ENCODE measurements at regions not wholly inside any gene's neighbourhood (a gene's known extent, or its start where the extent isn't known, plus 50 kb on each side); places are given as distances from the start of the nearest gene placed in this dataset.

GRCh38 chr2:198328454-198328853, 524.1 kb downstream of the PLCL1 start:
- Histone ChIP-seq H3K4me3 (ENCODE audit: low read depth, low read length, poor library complexity, severe bottlenecking) (no peak overlapping the region), H3K4me1 (ENCODE audit: insufficient read depth, low read length, poor library complexity, severe bottlenecking) (no peaks in the 10 kb centered on the region), H3K27me3 (replicated peaks; ENCODE audit: insufficient read depth, low read depth, low read length, poor library complexity) (peaks cover 18% of the 10 kb centered on the region), H3K27ac (ENCODE audit: low read depth, low read length, poor library complexity, severe bottlenecking) (no peak overlapping the region), H3K36me3 (ENCODE audit: insufficient read depth, low read length, poor library complexity, severe bottlenecking) (no peaks in the 10 kb centered on the region), H3K9me3 (ENCODE audit: low read depth, low read length, poor library complexity, severe bottlenecking) (no peaks in the 10 kb centered on the region)
- no peak for DNase-seq (ENCODE audit: low spot score)
- no TSS peak for BruUV-seq (replicated peaks)
- CTCF ChIA-PET = no interaction called here
- no peak for TF ChIP-seq CTCF (conservative IDR thresholded peaks at IDR 0.05; ENCODE audit: low read depth, low read length)
- TF ChIP-seq EZH2 (IDR thresholded peaks at IDR 0.05; ENCODE audit: borderline replicate concordance, low read depth, low read length, poor library complexity, severe bottlenecking) = no peak
- POLR2A ChIA-PET (ENCODE audit: low non-redundant PET) = no interaction called here
- intact Hi-C loops (cut with micrococcal nuclease; ENCODE audit: unreplicated experiment) = no loop called here

- Histone ChIP-seq H3K36me3 (ENCODE audit: insufficient read depth, low read length, poor library complexity, severe bottlenecking) (no peaks in the 10 kb centered on the region), H3K27ac (ENCODE audit: low read depth, low read length, poor library complexity, severe bottlenecking) (no peak overlapping the region), H3K27me3 (replicated peaks; ENCODE audit: insufficient read depth, low read depth, low read length, poor library complexity) (peaks cover 16% of the 10 kb centered on the region), H3K9me3 (ENCODE audit: low read depth, low read length, poor library complexity, severe bottlenecking) (no peaks in the 10 kb centered on the region), H3K4me3 (ENCODE audit: low read depth, low read length, poor library complexity, severe bottlenecking) (no peak overlapping the region), H3K4me1 (ENCODE audit: insufficient read depth, low read length, poor library complexity, severe bottlenecking) (no peaks in the 10 kb centered on the region)
- BruUV-seq (replicated peaks) = no TSS peak
- POLR2A ChIA-PET (ENCODE audit: low non-redundant PET) = no interaction called here
- no peak for TF ChIP-seq CTCF (conservative IDR thresholded peaks at IDR 0.05; ENCODE audit: low read depth, low read length)
- no peak for TF ChIP-seq EZH2 (IDR thresholded peaks at IDR 0.05; ENCODE audit: borderline replicate concordance, low read depth, low read length, poor library complexity, severe bottlenecking)
- intact Hi-C loops (cut with micrococcal nuclease; ENCODE audit: unreplicated experiment) = no loop called here
- no peak for DNase-seq (ENCODE audit: low spot score)
- CTCF ChIA-PET = no interaction called here
Observed at GRCh38 chr2:198327526-198327925, 523.1 kb downstream of the PLCL1 start.

- Histone ChIP-seq H3K27ac (ENCODE audit: low read depth, low read length, poor library complexity, severe bottlenecking) (no peak overlapping the region), H3K4me1 (ENCODE audit: insufficient read depth, low read length, poor library complexity, severe bottlenecking) (no peaks in the 10 kb centered on the region), H3K27me3 (replicated peaks; ENCODE audit: insufficient read depth, low read depth, low read length, poor library complexity) (peaks cover 16% of the 10 kb centered on the region), H3K4me3 (ENCODE audit: low read depth, low read length, poor library complexity, severe bottlenecking) (no peak overlapping the region), H3K36me3 (ENCODE audit: insufficient read depth, low read length, poor library complexity, severe bottlenecking) (no peaks in the 10 kb centered on the region), H3K9me3 (ENCODE audit: low read depth, low read length, poor library complexity, severe bottlenecking) (no peaks in the 10 kb centered on the region)
- ChIA-PET CTCF (no interaction called here), POLR2A (ENCODE audit: low non-redundant PET) (no interaction called here)
- no peak for DNase-seq (ENCODE audit: low spot score)
- TF ChIP-seq EZH2 (IDR thresholded peaks at IDR 0.05; ENCODE audit: borderline replicate concordance, low read depth, low read length, poor library complexity, severe bottlenecking) (no peak), CTCF (conservative IDR thresholded peaks at IDR 0.05; ENCODE audit: low read depth, low read length) (no peak)
- BruUV-seq (replicated peaks) = no TSS peak
- intact Hi-C loops (cut with micrococcal nuclease; ENCODE audit: unreplicated experiment) = no loop called here
Observed at GRCh38 chr2:198326431-198326830, 522.0 kb downstream of the PLCL1 start.

All from A673 (cell line).